Activated naive CD4-positive, alpha-beta T cell treated with anti-CD3 and anti-CD28 coated beads for 36 hours (primary cell): ENCODE measurements at regions not wholly inside any gene's neighbourhood (a gene's known extent, or its start where the extent isn't known, plus 50 kb on each side); places are given as distances from the start of the nearest gene placed in this dataset.

Experiments
- CTCF ChIA-PET: fragments of 350-600 bp; sonication (Branson Sonifier 250); formaldehyde crosslinking; loops from one replicate; lab custom pipeline; 2021; ENCODE audit warnings: antibody characterized with exemption; lab: Charles Lee
- DNase-seq: peaks from one replicate; pipeline ENCODE4 v3.0.0-alpha.2; 2020
- H3K27ac Mint-ChIP-seq: one replicate; pipeline ENCODE4 v1.8.0; 2021; ENCODE audit warnings: mild to moderate bottlenecking, mixed read lengths
- H3K27me3 Mint-ChIP-seq: one replicate; pipeline ENCODE4 v1.8.0; 2021; ENCODE audit warnings: low read depth, mixed read lengths
- H3K36me3 Mint-ChIP-seq: one replicate; pipeline ENCODE4 v1.8.0; 2021; ENCODE audit warnings: low read depth, mixed read lengths
- H3K4me1 Mint-ChIP-seq: one replicate; pipeline ENCODE4 v1.8.0; 2021; ENCODE audit warnings: low read depth, mixed read lengths
- H3K4me3 Mint-ChIP-seq: one replicate; pipeline ENCODE4 v1.8.0; 2021; ENCODE audit warnings: mild to moderate bottlenecking, moderate library complexity, mixed read lengths
- H3K9me3 Mint-ChIP-seq: one replicate; pipeline ENCODE4 v1.8.0; 2021; ENCODE audit warnings: mixed read lengths
- intact Hi-C: fragments of 100-400 bp; cut with micrococcal nuclease; formaldehyde crosslinking; loops from one replicate; pipeline ENCODE4 v1.15.1; 2023

- H3K4me1 Mint-ChIP-seq = no peaks in the 10 kb centered on the region
- no peak for DNase-seq
- CTCF ChIA-PET = interaction anchor here (1.2 kb wide), 1 partner anchor 151 kb away, joined by 4 read pairs; no protein-coding TSS in a partner anchor
- intact Hi-C loops = no loop called here
- H3K4me3 Mint-ChIP-seq = no peak overlapping the region
- H3K9me3 Mint-ChIP-seq = no peaks in the 10 kb centered on the region
- H3K27ac Mint-ChIP-seq = no peak overlapping the region
- peaks cover 3% of the 10 kb centered on the region for H3K27me3 Mint-ChIP-seq
- no peaks in the 10 kb centered on the region for H3K36me3 Mint-ChIP-seq
Measured at GRCh38 chr2:118197011-118197675, 108.9 kb downstream of the INSIG2 start.

- Mint-ChIP-seq H3K9me3 (no peaks in the 10 kb centered on the region), H3K4me3 (no peak overlapping the region), H3K27ac (no peak overlapping the region), H3K36me3 (peaks cover 7% of the 10 kb centered on the region), H3K27me3 (no peaks in the 10 kb centered on the region), H3K4me1 (peaks cover 14% of the 10 kb centered on the region)
- CTCF ChIA-PET = no interaction called here
- DNase-seq = no peak
- intact Hi-C loops = no loop called here
Measured at GRCh38 chr2:118190474-118190873, 102.2 kb downstream of the INSIG2 start.

GRCh38 chr2:118186858-118187254 lies 98.6 kb downstream of the INSIG2 start:
- intact Hi-C loops = loop anchor here (1.0 to 5.0 kb wide), 4 partner anchors 99 to 1180 kb away; partner anchors contain the start of genes C2orf76, CCDC93, DBI and INSIG2
- peak overlapping the region; percentile 92 for H3K4me3 Mint-ChIP-seq
- peak overlapping the region; percentile 97 for H3K27ac Mint-ChIP-seq
- no peaks in the 10 kb centered on the region for H3K27me3 Mint-ChIP-seq
- CTCF ChIA-PET = interaction anchor here (1.5 kb wide), 1 partner anchor 102 kb away, joined by 3 read pairs; no protein-coding TSS in a partner anchor
- peaks cover 7% of the 10 kb centered on the region for H3K36me3 Mint-ChIP-seq
- no peak for DNase-seq
- H3K4me1 Mint-ChIP-seq = peaks cover 14% of the 10 kb centered on the region
- H3K9me3 Mint-ChIP-seq = no peaks in the 10 kb centered on the region

DNA sequence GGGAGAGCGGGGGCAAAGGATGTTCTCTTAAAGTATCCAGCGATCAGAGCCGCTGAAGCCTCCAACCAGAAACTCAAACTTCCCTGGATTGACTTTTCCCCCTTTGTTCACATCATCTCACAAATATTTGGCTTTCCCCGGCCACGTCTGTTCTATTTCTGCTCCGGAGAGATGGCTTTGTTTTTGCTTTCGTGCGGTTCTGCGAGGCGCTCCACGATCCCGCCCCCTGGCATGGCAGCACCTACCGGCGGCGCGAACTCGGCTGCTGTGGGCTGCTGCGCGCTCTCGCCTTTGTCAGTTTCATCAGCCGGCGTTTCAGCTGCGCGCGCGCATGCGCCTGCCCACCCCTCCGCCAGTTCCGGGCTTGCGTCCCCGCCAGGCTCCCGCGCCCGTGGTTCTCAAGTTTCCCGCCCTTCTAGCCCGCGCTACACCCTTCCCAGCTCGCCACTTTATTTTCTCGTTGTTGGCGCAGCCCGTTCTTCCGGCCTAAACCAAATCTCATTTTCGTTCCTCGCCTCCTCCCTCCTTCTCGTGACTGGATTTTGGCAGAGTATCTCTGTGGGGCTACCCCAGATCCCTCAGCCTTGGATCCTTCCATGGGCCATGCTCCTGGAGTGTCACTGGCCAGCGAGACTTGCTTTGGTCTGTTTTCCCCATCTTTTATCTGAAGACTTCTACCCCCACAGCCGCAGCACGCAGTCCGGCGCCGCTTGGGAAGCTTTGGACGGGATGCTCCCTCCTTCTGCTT lies 98.0 kb downstream of the INSIG2 start:
- CTCF ChIA-PET = interaction anchor here (1.5 kb wide), 1 partner anchor 101 kb away, joined by 3 read pairs; no protein-coding TSS in a partner anchor
- peaks cover 7% of the 10 kb centered on the region for H3K36me3 Mint-ChIP-seq
- intact Hi-C loops = loop anchor here (1.0 to 5.0 kb wide), 4 partner anchors 98 to 1181 kb away; partner anchors contain the start of genes C2orf76, CCDC93, DBI and INSIG2
- H3K27me3 Mint-ChIP-seq = no peaks in the 10 kb centered on the region
- H3K4me3 Mint-ChIP-seq = peak overlapping the region; percentile 92
- H3K27ac Mint-ChIP-seq = peak overlapping the region; percentile 97
- no peaks in the 10 kb centered on the region for H3K9me3 Mint-ChIP-seq
- peak; percentile 90 for DNase-seq
- peaks cover 14% of the 10 kb centered on the region for H3K4me1 Mint-ChIP-seq

DNA sequence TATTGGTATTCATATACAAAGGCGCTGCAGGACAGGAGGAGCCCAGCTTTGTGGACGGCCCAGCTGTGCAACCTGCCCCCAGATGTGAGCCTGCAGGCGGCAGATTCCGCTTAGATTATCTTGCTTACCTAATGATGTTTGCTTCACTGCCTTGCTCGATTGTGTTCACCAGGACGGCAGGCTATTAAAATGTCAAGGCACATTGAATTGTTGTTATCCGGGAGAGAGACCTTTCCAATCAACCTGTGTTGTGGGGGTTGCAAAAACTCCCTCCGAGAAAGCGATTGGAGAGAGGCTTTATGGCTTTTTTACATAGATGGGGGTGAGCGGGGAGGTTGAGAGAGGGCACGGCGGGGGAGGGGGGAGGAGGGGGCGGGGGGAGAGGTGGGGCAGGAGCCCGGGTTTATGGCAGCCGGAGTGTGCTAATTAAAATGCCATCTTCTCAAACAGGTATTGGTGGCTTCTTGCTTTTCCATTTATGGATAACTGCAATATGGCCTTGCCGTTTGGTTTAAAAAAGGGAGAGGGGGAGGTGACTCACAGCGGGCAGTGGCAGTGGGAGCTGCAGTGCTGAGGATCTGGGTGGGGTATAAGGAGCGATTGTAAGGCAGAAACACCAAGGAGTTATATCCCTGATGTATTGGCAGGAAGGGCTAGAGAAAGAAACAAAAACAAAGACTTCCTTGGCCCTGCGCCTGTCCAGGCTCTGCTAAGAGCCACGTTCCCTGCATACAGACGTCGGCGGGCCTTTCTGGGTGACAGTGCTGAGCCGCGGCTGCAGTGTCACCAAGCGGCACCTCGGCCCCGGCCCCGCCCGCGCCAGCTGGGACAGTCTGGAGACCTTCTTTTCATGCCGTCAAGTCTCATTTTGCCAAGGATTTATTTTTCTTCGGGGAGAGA lies 97.2 kb downstream of the INSIG2 start:
- H3K36me3 Mint-ChIP-seq = peaks cover 7% of the 10 kb centered on the region
- no peaks in the 10 kb centered on the region for H3K9me3 Mint-ChIP-seq
- peaks cover 14% of the 10 kb centered on the region for H3K4me1 Mint-ChIP-seq
- peak overlapping the region; percentile 92 for H3K4me3 Mint-ChIP-seq
- CTCF ChIA-PET = interaction anchor here (1.5 kb wide), 1 partner anchor 100 kb away, joined by 3 read pairs; no protein-coding TSS in a partner anchor
- peak; percentile 75 for DNase-seq
- intact Hi-C loops = loop anchor here (1.0 to 5.0 kb wide), 8 partner anchors 8 to 1181 kb away; partner anchors contain the start of genes C2orf76, CCDC93, DBI and DDX18
- no peaks in the 10 kb centered on the region for H3K27me3 Mint-ChIP-seq
- H3K27ac Mint-ChIP-seq = peak overlapping the region; percentile 97

DNA sequence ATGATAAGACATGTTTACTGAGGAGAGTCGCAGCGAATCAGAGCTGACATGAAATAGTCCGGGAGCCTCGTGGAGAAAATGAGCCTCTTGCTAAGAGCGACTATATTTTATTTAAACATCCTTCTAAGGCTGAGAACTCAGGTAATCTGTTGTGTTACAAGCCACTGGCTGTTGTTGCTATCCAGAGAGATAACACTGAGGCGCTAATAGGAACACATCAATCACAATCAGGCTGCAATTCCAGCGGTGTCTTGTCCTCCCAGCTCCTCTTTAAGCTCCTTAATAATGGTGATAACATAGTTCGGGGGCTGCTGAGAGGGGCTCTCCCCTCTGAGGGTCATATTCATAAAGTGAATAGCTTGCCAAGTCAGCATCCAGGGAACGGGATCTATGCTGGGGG lies 95.1 kb downstream of the INSIG2 start:
- intact Hi-C loops = no loop called here
- DNase-seq = no peak
- H3K27ac Mint-ChIP-seq = no peak overlapping the region

GRCh38 chr2:118179445-118179844 lies 91.2 kb downstream of the INSIG2 start:
- CTCF ChIA-PET = no interaction called here
- H3K4me3 Mint-ChIP-seq = no peak overlapping the region
- H3K27ac Mint-ChIP-seq = no peak overlapping the region
- peaks cover 23% of the 10 kb centered on the region for H3K4me1 Mint-ChIP-seq
- no peaks in the 10 kb centered on the region for H3K9me3 Mint-ChIP-seq
- peaks cover 4% of the 10 kb centered on the region for H3K27me3 Mint-ChIP-seq
- no peak for DNase-seq
- intact Hi-C loops = no loop called here
- no peaks in the 10 kb centered on the region for H3K36me3 Mint-ChIP-seq

More for the DNA sequence above, 95.1 kb downstream of the INSIG2 start:
- Mint-ChIP-seq H3K9me3 (no peaks in the 10 kb centered on the region), H3K36me3 (peaks cover 7% of the 10 kb centered on the region), H3K27me3 (peaks cover 2% of the 10 kb centered on the region), H3K4me1 (peaks cover 10% of the 10 kb centered on the region), H3K4me3 (no peak overlapping the region)
- CTCF ChIA-PET = no interaction called here

- intact Hi-C loops = loop anchor here (1.0 to 2.0 kb wide), 2 partner anchors 7 to 29 kb away; no protein-coding TSS in a partner anchor
- CTCF ChIA-PET = no interaction called here
- peak; percentile 46 for DNase-seq
Measured at GRCh38 chr2:118177884-118178283, 89.6 kb downstream of the INSIG2 start.

DNA sequence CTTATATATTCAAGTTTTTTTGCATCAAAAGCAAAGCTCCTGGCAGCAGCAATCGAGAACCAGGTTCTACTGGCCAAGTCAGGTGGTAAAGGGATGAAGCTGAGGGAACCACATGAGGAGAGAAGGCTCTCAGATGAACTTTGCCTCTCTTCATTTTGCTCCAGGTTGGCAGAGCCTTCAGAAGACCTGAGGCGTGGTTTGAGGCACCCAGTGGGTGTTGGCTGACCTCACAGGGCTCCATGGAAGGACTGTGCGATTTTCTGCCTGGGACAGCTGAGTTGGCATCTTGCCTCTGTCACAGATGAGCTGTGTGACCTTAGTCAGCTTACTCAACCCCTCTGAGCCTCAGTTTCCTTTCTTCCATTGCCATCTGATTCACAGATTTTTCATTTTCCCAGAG lies 89.0 kb downstream of the INSIG2 start:
- intact Hi-C loops = loop anchor here (1.0 to 2.0 kb wide), 2 partner anchors 8 to 29 kb away; no protein-coding TSS in a partner anchor
- Mint-ChIP-seq H3K9me3 (no peaks in the 10 kb centered on the region), H3K4me1 (peaks cover 23% of the 10 kb centered on the region), H3K27ac (peak overlapping the region; percentile 86), H3K4me3 (no peak overlapping the region), H3K27me3 (peaks cover 4% of the 10 kb centered on the region), H3K36me3 (no peaks in the 10 kb centered on the region)
- peak; percentile 36 for DNase-seq
- CTCF ChIA-PET = no interaction called here

More at GRCh38 chr2:118177884-118178283, 89.6 kb downstream of the INSIG2 start:
- H3K4me1 Mint-ChIP-seq = peaks cover 23% of the 10 kb centered on the region
- no peaks in the 10 kb centered on the region for H3K9me3 Mint-ChIP-seq
- H3K4me3 Mint-ChIP-seq = no peak overlapping the region
- peaks cover 4% of the 10 kb centered on the region for H3K27me3 Mint-ChIP-seq
- H3K27ac Mint-ChIP-seq = peak overlapping the region; percentile 86
- H3K36me3 Mint-ChIP-seq = no peaks in the 10 kb centered on the region

DNA sequence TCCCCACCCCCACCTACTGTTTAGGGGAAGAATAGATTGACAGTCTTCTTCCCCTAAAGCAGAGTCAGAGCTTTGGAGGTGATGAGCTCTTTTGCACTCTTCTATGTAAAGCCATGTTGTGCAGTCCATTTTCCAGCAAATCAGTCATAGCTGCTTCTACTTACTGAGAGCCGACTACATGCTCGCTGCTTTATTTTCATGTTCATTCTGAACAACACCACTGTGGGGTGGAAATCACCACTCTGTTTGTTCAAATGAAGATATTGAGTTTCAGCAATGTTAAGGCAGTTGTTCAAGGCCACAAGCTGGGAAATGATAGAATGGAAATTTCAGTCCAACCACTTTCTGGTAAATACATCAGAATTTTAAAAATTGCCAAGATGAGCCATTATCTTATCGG lies 88.3 kb downstream of the INSIG2 start:
- Mint-ChIP-seq H3K4me3 (no peak overlapping the region), H3K27me3 (peaks cover 4% of the 10 kb centered on the region), H3K27ac (peak overlapping the region; percentile 86), H3K36me3 (no peaks in the 10 kb centered on the region), H3K9me3 (no peaks in the 10 kb centered on the region), H3K4me1 (peaks cover 23% of the 10 kb centered on the region)
- intact Hi-C loops = loop anchor here (2.0 kb wide), 1 partner anchor 28 kb away; no protein-coding TSS in a partner anchor
- CTCF ChIA-PET = interaction anchor here (1.1 kb wide), 1 partner anchor 27 kb away, joined by 3 read pairs; no protein-coding TSS in a partner anchor
- peak; percentile 45 for DNase-seq

DNA sequence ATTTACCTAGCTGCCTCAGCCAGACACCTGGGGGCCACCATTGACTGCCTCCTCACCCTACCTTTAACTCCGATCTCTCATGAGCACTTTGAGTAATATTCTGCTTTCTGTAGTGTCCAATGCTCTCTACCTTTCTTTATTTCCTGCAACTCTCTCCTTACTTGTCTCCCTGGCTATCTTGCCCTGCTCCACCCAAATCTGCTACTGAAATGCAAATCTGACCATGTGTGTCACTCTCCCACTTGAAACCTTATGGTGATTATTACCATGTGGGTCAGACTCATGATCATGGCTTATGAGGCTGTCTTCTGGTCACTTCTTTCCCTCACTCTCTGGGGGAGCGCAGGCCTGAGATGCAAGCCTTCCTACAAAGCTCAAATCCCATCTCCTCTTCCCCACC lies 83.3 kb downstream of the INSIG2 start:
- intact Hi-C loops = no loop called here
- Mint-ChIP-seq H3K27ac (no peak overlapping the region), H3K4me3 (no peak overlapping the region), H3K36me3 (no peaks in the 10 kb centered on the region), H3K9me3 (no peaks in the 10 kb centered on the region), H3K4me1 (peaks cover 14% of the 10 kb centered on the region), H3K27me3 (peaks cover 2% of the 10 kb centered on the region)
- CTCF ChIA-PET = no interaction called here
- no peak for DNase-seq
